Testis (tissue), 2 donors: ENCODE measurements at regions not wholly inside any gene's neighbourhood (a gene's known extent, or its start where the extent isn't known, plus 50 kb on each side); places are given as distances from the start of the nearest gene placed in this dataset.
"Not testable (repeated sequence)": the region's sequence is repeated elsewhere in the genome, so short reads cannot be mapped to it uniquely, and the experiment has no call there.

Source experiments
- POLR2A ChIP-seq: fragments of 450-650 bp; IDR thresholded peaks from one replicate; pipeline ENCODE4 v1.6.1; 2017; ENCODE audit warnings: antibody characterized with exemption, mild to moderate bottlenecking, moderate library complexity
- TF ChIP-seq, protein P1 (sequence below), 3 experiments: fragments of 450-650 bp in 2 of 3; fragments of 200-600 bp in 1 of 3; sonication (generic) in 1 of 3; IDR thresholded peaks; one replicate each; pipeline ENCODE4 v1.5.1; 2016 to 2019; ENCODE audit warnings: antibody characterized with exemption in 3 of 3, mild to moderate bottlenecking in 2 of 3, moderate library complexity in 1 of 3

DNA sequence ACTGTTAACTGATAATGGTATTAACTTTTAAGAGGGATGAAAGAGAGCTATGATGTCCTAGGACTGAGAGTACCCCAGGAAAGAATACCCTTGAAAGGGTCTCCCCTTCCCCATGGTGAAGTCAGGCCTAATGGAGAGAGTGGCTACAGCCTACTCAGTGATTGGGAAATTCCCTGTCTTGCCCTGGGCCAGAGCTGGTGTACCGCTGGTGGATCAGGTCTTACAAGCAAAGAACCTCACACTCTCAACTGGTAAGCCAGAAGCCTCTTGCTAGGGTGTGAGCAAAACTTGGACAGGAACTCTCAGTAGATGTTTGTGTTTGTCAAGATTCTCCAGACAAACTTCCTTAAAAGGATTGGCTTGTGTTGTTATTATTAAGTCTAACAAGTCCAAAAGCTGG, 600.9 kb downstream of the TRIML1 start:
- TF ChIP-seq, protein P1, sequence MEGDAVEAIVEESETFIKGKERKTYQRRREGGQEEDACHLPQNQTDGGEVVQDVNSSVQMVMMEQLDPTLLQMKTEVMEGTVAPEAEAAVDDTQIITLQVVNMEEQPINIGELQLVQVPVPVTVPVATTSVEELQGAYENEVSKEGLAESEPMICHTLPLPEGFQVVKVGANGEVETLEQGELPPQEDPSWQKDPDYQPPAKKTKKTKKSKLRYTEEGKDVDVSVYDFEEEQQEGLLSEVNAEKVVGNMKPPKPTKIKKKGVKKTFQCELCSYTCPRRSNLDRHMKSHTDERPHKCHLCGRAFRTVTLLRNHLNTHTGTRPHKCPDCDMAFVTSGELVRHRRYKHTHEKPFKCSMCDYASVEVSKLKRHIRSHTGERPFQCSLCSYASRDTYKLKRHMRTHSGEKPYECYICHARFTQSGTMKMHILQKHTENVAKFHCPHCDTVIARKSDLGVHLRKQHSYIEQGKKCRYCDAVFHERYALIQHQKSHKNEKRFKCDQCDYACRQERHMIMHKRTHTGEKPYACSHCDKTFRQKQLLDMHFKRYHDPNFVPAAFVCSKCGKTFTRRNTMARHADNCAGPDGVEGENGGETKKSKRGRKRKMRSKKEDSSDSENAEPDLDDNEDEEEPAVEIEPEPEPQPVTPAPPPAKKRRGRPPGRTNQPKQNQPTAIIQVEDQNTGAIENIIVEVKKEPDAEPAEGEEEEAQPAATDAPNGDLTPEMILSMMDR (IDR thresholded peaks at IDR 0.05), result not testable (repeated sequence)
- not testable (repeated sequence) for TF ChIP-seq POLR2A
